Osteoblast (primary cell): ENCODE measurements at regions not wholly inside any gene's neighbourhood (a gene's known extent, or its start where the extent isn't known, plus 50 kb on each side); places are given as distances from the start of the nearest gene placed in this dataset.
A peak's percentile ranks its signal among the peaks of the same experiment; 100 is the strongest.

Source experiments
- DNase-seq: peaks from one replicate; pipeline ENCODE4 v3.0.0; 2011; ENCODE audit warnings: low spot score, mixed read lengths; ENCODE audit not compliant: insufficient read length; ENCODE audit errors: missing footprints
- H2AFZ ChIP-seq: 2 replicates; pipeline ENCODE4 v1.6.0; 2011; ENCODE audit warnings: mild to moderate bottlenecking, low read length
- H3K27ac ChIP-seq: 2 replicates; pipeline ENCODE4 v1.5.1; 2011; ENCODE audit warnings: mild to moderate bottlenecking, low read depth, low read length, moderate library complexity
- H3K27me3 ChIP-seq: 2 replicates; pipeline ENCODE4 v1.6.0; 2012; ENCODE audit warnings: mild to moderate bottlenecking, control low read depth, inconsistent platforms, low read length, moderate library complexity; ENCODE audit not compliant: insufficient read depth
- H3K36me3 ChIP-seq: 2 replicates; pipeline ENCODE4 v1.5.1; 2011; ENCODE audit warnings: mild to moderate bottlenecking, low read length, control low read depth, moderate library complexity; ENCODE audit not compliant: insufficient read depth
- H3K4me1 ChIP-seq: 2 replicates; pipeline ENCODE4 v1.5.1; 2011; ENCODE audit warnings: mild to moderate bottlenecking, low read length, control low read depth, moderate library complexity; ENCODE audit not compliant: insufficient read depth
- H3K4me2 ChIP-seq: 2 replicates; pipeline ENCODE4 v1.6.0; 2011; ENCODE audit warnings: mild to moderate bottlenecking, low read length; ENCODE audit not compliant: insufficient read depth
- H3K4me3 ChIP-seq: fragments of 200-600 bp; sonication (generic); 3 replicates; pipeline ENCODE4 v1.5.1; 2012; ENCODE audit warnings: mild to moderate bottlenecking, low read length, inconsistent platforms; ENCODE audit not compliant: insufficient read depth
- H3K79me2 ChIP-seq: 2 replicates; pipeline ENCODE4 v1.6.0; 2012; ENCODE audit warnings: mild to moderate bottlenecking, low read length, control low read depth, inconsistent platforms; ENCODE audit not compliant: insufficient read depth
- H3K9me3 ChIP-seq: 2 replicates; pipeline ENCODE4 v1.5.1; 2011; ENCODE audit warnings: low read depth, low read length, control low read depth
- H4K20me1 ChIP-seq: 2 replicates; pipeline ENCODE4 v1.6.0; 2012; ENCODE audit warnings: mild to moderate bottlenecking, low read length, control low read depth; ENCODE audit not compliant: insufficient read depth
- TF ChIP-seq, protein P1 (sequence below): IDR thresholded peaks from 2 replicates; pipeline ENCODE4 v1.5.1; 2011; ENCODE audit warnings: mild to moderate bottlenecking, low read depth, low read length, moderate library complexity; ENCODE audit errors: extremely low read depth

DNA sequence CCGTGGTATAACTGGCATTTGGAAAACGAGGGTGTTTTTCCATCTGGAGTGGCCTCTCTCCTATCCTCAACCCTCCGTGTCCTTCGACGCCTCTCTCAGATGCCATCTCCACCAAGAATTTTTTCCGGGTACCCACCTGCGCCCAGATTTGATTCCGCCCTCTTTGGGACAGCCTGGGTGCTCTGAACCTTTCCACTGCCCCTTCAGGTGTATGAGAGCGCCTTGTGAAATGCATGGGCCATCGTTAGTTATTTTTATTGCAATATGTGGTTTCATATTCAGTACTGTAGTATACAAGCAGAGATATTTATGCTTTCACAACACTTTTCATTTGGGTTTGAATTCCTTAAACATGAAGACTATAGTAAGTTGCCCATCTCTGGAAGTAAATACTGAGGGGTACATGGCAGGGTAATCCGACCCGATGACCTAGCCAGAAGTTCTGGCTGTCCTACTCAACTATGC, 78.2 kb upstream of the IFNE start:
- DNase-seq = peak; percentile 62
- Histone ChIP-seq H3K27me3 (no peaks in the 10 kb centered on the region), H3K36me3 (no peaks in the 10 kb centered on the region), H3K4me1 (peaks cover 34% of the 10 kb centered on the region), H3K79me2 (peaks cover 61% of the 10 kb centered on the region), H3K9me3 (no peaks in the 10 kb centered on the region), H3K4me2 (peak overlapping the region; percentile 85), H2AFZ (peak overlapping the region; percentile 96), H3K4me3 (peak overlapping the region; percentile 75), H4K20me1 (no peaks in the 10 kb centered on the region), H3K27ac (peak overlapping the region; percentile 94)
- TF ChIP-seq, protein P1, sequence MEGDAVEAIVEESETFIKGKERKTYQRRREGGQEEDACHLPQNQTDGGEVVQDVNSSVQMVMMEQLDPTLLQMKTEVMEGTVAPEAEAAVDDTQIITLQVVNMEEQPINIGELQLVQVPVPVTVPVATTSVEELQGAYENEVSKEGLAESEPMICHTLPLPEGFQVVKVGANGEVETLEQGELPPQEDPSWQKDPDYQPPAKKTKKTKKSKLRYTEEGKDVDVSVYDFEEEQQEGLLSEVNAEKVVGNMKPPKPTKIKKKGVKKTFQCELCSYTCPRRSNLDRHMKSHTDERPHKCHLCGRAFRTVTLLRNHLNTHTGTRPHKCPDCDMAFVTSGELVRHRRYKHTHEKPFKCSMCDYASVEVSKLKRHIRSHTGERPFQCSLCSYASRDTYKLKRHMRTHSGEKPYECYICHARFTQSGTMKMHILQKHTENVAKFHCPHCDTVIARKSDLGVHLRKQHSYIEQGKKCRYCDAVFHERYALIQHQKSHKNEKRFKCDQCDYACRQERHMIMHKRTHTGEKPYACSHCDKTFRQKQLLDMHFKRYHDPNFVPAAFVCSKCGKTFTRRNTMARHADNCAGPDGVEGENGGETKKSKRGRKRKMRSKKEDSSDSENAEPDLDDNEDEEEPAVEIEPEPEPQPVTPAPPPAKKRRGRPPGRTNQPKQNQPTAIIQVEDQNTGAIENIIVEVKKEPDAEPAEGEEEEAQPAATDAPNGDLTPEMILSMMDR = no peak

DNA sequence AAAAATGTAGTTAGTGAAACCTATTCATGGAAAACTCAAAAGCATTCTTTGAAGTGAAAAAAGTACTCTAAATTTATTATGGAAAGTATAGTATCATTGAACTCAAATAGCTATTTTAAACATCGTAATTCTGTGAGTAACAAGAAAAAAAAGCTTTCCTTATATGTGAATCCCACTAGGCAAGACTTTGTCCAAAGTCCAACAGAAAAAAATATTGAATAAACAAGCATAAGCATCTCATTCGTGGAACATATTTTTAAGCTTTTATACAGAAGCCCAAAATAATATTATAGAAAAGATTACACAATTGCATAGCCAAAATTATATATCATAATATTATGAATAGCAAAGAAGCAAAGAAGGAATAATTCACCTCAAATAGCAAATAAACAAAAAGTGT, 79.4 kb upstream of the IFNE start:
- Histone ChIP-seq H3K27ac (no peak overlapping the region), H3K4me1 (peaks cover 37% of the 10 kb centered on the region), H3K79me2 (peaks cover 49% of the 10 kb centered on the region), H3K27me3 (no peaks in the 10 kb centered on the region), H3K36me3 (no peaks in the 10 kb centered on the region), H2AFZ (no peak overlapping the region), H3K9me3 (no peaks in the 10 kb centered on the region), H4K20me1 (no peaks in the 10 kb centered on the region), H3K4me2 (peak overlapping the region; percentile 27), H3K4me3 (no peak overlapping the region)
- TF ChIP-seq, protein P1 = no peak
- no peak for DNase-seq

DNA sequence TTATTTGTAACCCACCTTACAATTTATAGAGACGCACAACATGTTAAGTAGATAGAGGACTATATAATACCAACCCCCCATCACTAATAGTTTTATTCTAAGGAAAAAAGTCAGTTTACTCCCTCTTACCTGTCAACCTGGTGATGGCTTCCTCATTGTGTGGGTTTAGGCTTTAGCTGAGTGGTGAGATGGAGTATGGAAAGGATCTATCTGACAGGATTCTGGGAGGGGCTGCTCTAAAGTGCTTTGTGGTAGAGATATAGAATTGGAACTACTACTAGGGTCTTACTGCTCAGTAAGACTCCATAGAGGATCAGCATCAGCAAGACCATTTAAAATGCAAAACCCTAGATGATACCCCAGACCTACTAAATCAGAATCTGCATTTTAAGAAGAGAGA, 82.1 kb upstream of the IFNE start:
- H3K27me3 ChIP-seq = no peaks in the 10 kb centered on the region
- H3K27ac ChIP-seq = peak overlapping the region; percentile 9
- DNase-seq = no peak
- H3K4me1 ChIP-seq = peaks cover 37% of the 10 kb centered on the region
- H3K9me3 ChIP-seq = no peaks in the 10 kb centered on the region
- no peaks in the 10 kb centered on the region for H4K20me1 ChIP-seq
- peaks cover 22% of the 10 kb centered on the region for H3K79me2 ChIP-seq
- TF ChIP-seq, protein P1 = no peak
- peak overlapping the region; percentile 62 for H3K4me2 ChIP-seq
- H3K4me3 ChIP-seq = peak overlapping the region; percentile 8
- no peaks in the 10 kb centered on the region for H3K36me3 ChIP-seq
- H2AFZ ChIP-seq = peak overlapping the region; percentile 27

DNA sequence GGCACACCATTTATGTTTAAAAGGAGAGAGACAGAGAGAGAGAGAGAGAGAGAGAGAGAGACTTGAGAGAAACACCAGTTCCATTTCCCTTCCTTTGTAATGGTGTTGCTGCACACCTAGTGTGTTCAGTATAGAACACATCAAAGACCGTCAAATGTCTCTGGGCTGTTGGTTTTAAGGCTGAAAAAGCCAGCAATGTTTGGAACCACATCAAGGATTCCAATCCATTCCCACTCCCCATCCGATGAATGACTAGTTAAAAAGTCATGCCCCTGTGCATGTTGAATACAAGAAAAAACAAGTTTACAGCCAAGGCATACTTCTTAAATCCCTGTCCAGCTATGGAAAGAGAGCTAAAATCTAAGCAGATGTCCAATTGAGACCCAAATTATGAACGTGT, 83.0 kb upstream of the IFNE start:
- Histone ChIP-seq H4K20me1 (no peaks in the 10 kb centered on the region), H3K4me3 (peak overlapping the region; percentile 0), H3K9me3 (no peaks in the 10 kb centered on the region), H3K79me2 (peaks cover 13% of the 10 kb centered on the region), H3K4me1 (peaks cover 36% of the 10 kb centered on the region), H3K27me3 (no peaks in the 10 kb centered on the region), H3K27ac (peak overlapping the region; percentile 38), H3K36me3 (no peaks in the 10 kb centered on the region), H3K4me2 (peak overlapping the region; percentile 17), H2AFZ (peak overlapping the region; percentile 0)
- TF ChIP-seq, protein P1 = no peak
- no peak for DNase-seq
